Jurkat, Clone E6-1 (cell line): ENCODE measurements at regions not wholly inside any gene's neighbourhood (a gene's known extent, or its start where the extent isn't known, plus 50 kb on each side); places are given as distances from the start of the nearest gene placed in this dataset.
"Not testable (repeated sequence)": the region's sequence is repeated elsewhere in the genome, so short reads cannot be mapped to it uniquely, and the experiment has no call there.

Experiments used
- DNase-seq: peaks from one replicate; pipeline ENCODE4 v3.0.0-alpha.2; 2011; ENCODE audit warnings: low read depth, low spot score
- H3K4me3 ChIP-seq: 2 replicates; pipeline ENCODE4 v1.5.1; 2011; ENCODE audit warnings: mild to moderate bottlenecking, low read length, control low read depth, moderate library complexity

GRCh38 chr21:16420031-16420724, 690.4 kb downstream of the USP25 start:
- DNase-seq = no peak
- no peak overlapping the region for H3K4me3 ChIP-seq

GRCh38 chr21:16421007-16421406, 691.2 kb downstream of the USP25 start:
- DNase-seq = no peak
- no peak overlapping the region for H3K4me3 ChIP-seq

GRCh38 chr21:16421965-16422364, 692.2 kb downstream of the USP25 start:
- no peak for DNase-seq
- no peak overlapping the region for H3K4me3 ChIP-seq

GRCh38 chr21:16422702-16423101, 692.9 kb downstream of the USP25 start:
- no peak overlapping the region for H3K4me3 ChIP-seq
- no peak for DNase-seq

- H3K4me3 ChIP-seq = no peak overlapping the region
- DNase-seq = no peak
Measured at GRCh38 chr21:16423921-16424320, 694.1 kb downstream of the USP25 start.

- no peak for DNase-seq
- no peak overlapping the region for H3K4me3 ChIP-seq
Measured at GRCh38 chr21:16424331-16424751, 694.6 kb downstream of the USP25 start.

GRCh38 chr21:16425376-16425775, 695.6 kb downstream of the USP25 start:
- no peak overlapping the region for H3K4me3 ChIP-seq
- no peak for DNase-seq

GRCh38 chr21:16426936-16427335, 697.2 kb downstream of the USP25 start:
- DNase-seq = no peak

GRCh38 chr21:16427587-16428087, 697.9 kb downstream of the USP25 start:
- H3K4me3 ChIP-seq = no peak overlapping the region

More at GRCh38 chr21:16426936-16427335, 697.2 kb downstream of the USP25 start:
- no peak overlapping the region for H3K4me3 ChIP-seq

GRCh38 chr21:16437586-16437985, 707.8 kb downstream of the USP25 start:
- DNase-seq = no peak
- no peak overlapping the region for H3K4me3 ChIP-seq

More at GRCh38 chr21:16427587-16428087, 697.9 kb downstream of the USP25 start:
- no peak for DNase-seq

- H3K4me3 ChIP-seq = no peak overlapping the region
- no peak for DNase-seq
Measured at GRCh38 chr21:16438761-16439160, 709.0 kb downstream of the USP25 start.

GRCh38 chr21:16441789-16442188, 712.0 kb downstream of the USP25 start:
- H3K4me3 ChIP-seq = no peak overlapping the region
- DNase-seq = no peak

- no peak for DNase-seq
- H3K4me3 ChIP-seq = no peak overlapping the region
Measured at GRCh38 chr21:16454399-16454798, 724.6 kb downstream of the USP25 start.

GRCh38 chr21:16455526-16455925, 725.7 kb downstream of the USP25 start:
- H3K4me3 ChIP-seq = no peak overlapping the region
- no peak for DNase-seq

GRCh38 chr21:16455978-16456377, 726.2 kb downstream of the USP25 start:
- DNase-seq = no peak
- no peak overlapping the region for H3K4me3 ChIP-seq

- no peak for DNase-seq
- H3K4me3 ChIP-seq = no peak overlapping the region
Measured at GRCh38 chr21:16457498-16457897, 727.7 kb downstream of the USP25 start.

GRCh38 chr21:16460936-16461335, 731.2 kb downstream of the USP25 start:
- peak; percentile 9 for DNase-seq
- no peak overlapping the region for H3K4me3 ChIP-seq

- not testable (repeated sequence) for DNase-seq, H3K4me3 ChIP-seq
Measured at GRCh38 chr21:16464211-16464889, 734.6 kb downstream of the USP25 start.

GRCh38 chr21:16468184-16468583, 738.4 kb downstream of the USP25 start:
- H3K4me3 ChIP-seq = no peak overlapping the region
- no peak for DNase-seq

- no peak overlapping the region for H3K4me3 ChIP-seq
Measured at GRCh38 chr21:16473988-16474387, 744.2 kb downstream of the USP25 start.

More at GRCh38 chr21:16473988-16474387, 744.2 kb downstream of the USP25 start:
- no peak for DNase-seq
